Immature natural killer cell (primary cell): ENCODE measurements at regions not wholly inside any gene's neighbourhood (a gene's known extent, or its start where the extent isn't known, plus 50 kb on each side); places are given as distances from the start of the nearest gene placed in this dataset.

Source experiments
- DNase-seq, 3 donors: peaks; one replicate each; pipeline ENCODE4 v3.0.0; 2022; ENCODE audit warnings: mixed read lengths in 1 of 3
- H3K27ac Mint-ChIP-seq, 6 donors: one replicate each; pipeline ENCODE4 v1.8.0; 2020; ENCODE audit warnings: mixed read lengths in 6 of 6, mild to moderate bottlenecking in 5 of 6, inconsistent platforms in 4 of 6, moderate library complexity in 3 of 6
- H3K27me3 Mint-ChIP-seq, 3 donors: one replicate each; pipeline ENCODE4 v1.8.0; 2020 to 2021; ENCODE audit warnings: low read depth in 3 of 3, mild to moderate bottlenecking in 3 of 3, mixed read lengths in 3 of 3, moderate library complexity in 3 of 3, inconsistent platforms in 1 of 3
- H3K36me3 Mint-ChIP-seq, 3 donors: one replicate each; pipeline ENCODE4 v1.8.0; 2020; ENCODE audit warnings: mixed read lengths in 3 of 3, inconsistent platforms in 2 of 3, mild to moderate bottlenecking in 2 of 3
- H3K4me1 Mint-ChIP-seq, 2 donors: one replicate each; pipeline ENCODE4 v1.8.0; 2020; ENCODE audit warnings: inconsistent platforms in 2 of 2, mild to moderate bottlenecking in 2 of 2, mixed read lengths in 2 of 2, moderate library complexity in 1 of 2
- H3K4me3 Mint-ChIP-seq, 5 donors: one replicate each; pipeline ENCODE4 v1.8.0; 2020; ENCODE audit warnings: mild to moderate bottlenecking in 5 of 5, mixed read lengths in 5 of 5, inconsistent platforms in 3 of 5, moderate library complexity in 3 of 5
- H3K9me3 Mint-ChIP-seq, 6 donors: one replicate each; pipeline ENCODE4 v1.8.0; 2020; ENCODE audit warnings: mild to moderate bottlenecking in 6 of 6, mixed read lengths in 6 of 6, inconsistent platforms in 4 of 6, moderate library complexity in 3 of 6

GRCh38 chr9:8033794-8034193 lies 234.2 kb upstream of the DMAC1 start:
- DNase-seq = no peak
- Mint-ChIP-seq H3K27ac (no peak overlapping the region), H3K9me3 (peaks cover 0 to 10% (median 3%) of the 10 kb centered on the region in 6 donors), H3K4me1 (peaks cover 0 to 5% of the 10 kb centered on the region in 2 donors), H3K4me3 (no peak overlapping the region), H3K36me3 (peaks cover 4 to 7% (median 4%) of the 10 kb centered on the region in 3 donors), H3K27me3 (peaks cover 0 to 11% (median 8%) of the 10 kb centered on the region in 3 donors)

- H3K4me1 Mint-ChIP-seq = no peaks in the 10 kb centered on the region
- peaks cover 0 to 3% (median 0%) of the 10 kb centered on the region in 3 donors for H3K36me3 Mint-ChIP-seq
- DNase-seq = no peak
- H3K27ac Mint-ChIP-seq = no peak overlapping the region
- H3K4me3 Mint-ChIP-seq = no peak overlapping the region
- H3K27me3 Mint-ChIP-seq = peaks cover 0 to 13% (median 6%) of the 10 kb centered on the region in 3 donors
- no peaks in the 10 kb centered on the region for H3K9me3 Mint-ChIP-seq
Observed at GRCh38 chr9:8030095-8030494, 230.5 kb upstream of the DMAC1 start.

GRCh38 chr9:8027351-8027750 lies 227.8 kb upstream of the DMAC1 start:
- Mint-ChIP-seq H3K4me3 (no peak overlapping the region), H3K4me1 (no peaks in the 10 kb centered on the region), H3K27ac (no peak overlapping the region), H3K27me3 (peaks cover 0 to 13% (median 5%) of the 10 kb centered on the region in 3 donors), H3K36me3 (peaks cover 0 to 14% (median 7%) of the 10 kb centered on the region in 3 donors), H3K9me3 (peaks cover 0 to 3% (median 0%) of the 10 kb centered on the region in 6 donors)
- no peak for DNase-seq

GRCh38 chr9:8025551-8025950 lies 226.0 kb upstream of the DMAC1 start:
- H3K4me3 Mint-ChIP-seq = no peak overlapping the region
- peaks cover 0 to 18% (median 11%) of the 10 kb centered on the region in 3 donors for H3K36me3 Mint-ChIP-seq
- peaks cover 0 to 5% (median 0%) of the 10 kb centered on the region in 6 donors for H3K9me3 Mint-ChIP-seq
- H3K4me1 Mint-ChIP-seq = no peaks in the 10 kb centered on the region
- H3K27me3 Mint-ChIP-seq = peaks cover 0 to 11% (median 7%) of the 10 kb centered on the region in 3 donors
- DNase-seq = no peak
- no peak overlapping the region for H3K27ac Mint-ChIP-seq

GRCh38 chr9:8020186-8020585 lies 220.6 kb upstream of the DMAC1 start:
- H3K4me1 Mint-ChIP-seq = no peaks in the 10 kb centered on the region
- peaks cover 0 to 6% (median 2%) of the 10 kb centered on the region in 3 donors for H3K27me3 Mint-ChIP-seq
- no peak for DNase-seq
- H3K4me3 Mint-ChIP-seq = no peak overlapping the region
- H3K36me3 Mint-ChIP-seq = peaks cover 0 to 18% (median 7%) of the 10 kb centered on the region in 3 donors
- peaks cover 0 to 6% (median 0%) of the 10 kb centered on the region in 6 donors for H3K9me3 Mint-ChIP-seq
- H3K27ac Mint-ChIP-seq = no peak overlapping the region

GRCh38 chr9:8019636-8020035 lies 220.1 kb upstream of the DMAC1 start:
- no peak for DNase-seq
- H3K27me3 Mint-ChIP-seq = peaks cover 0 to 6% (median 2%) of the 10 kb centered on the region in 3 donors
- no peaks in the 10 kb centered on the region for H3K4me1 Mint-ChIP-seq
- H3K36me3 Mint-ChIP-seq = peaks cover 0 to 17% (median 7%) of the 10 kb centered on the region in 3 donors
- peaks cover 0 to 6% (median 0%) of the 10 kb centered on the region in 6 donors for H3K9me3 Mint-ChIP-seq
- no peak overlapping the region for H3K4me3 Mint-ChIP-seq
- no peak overlapping the region for H3K27ac Mint-ChIP-seq

- H3K27ac Mint-ChIP-seq = no peak overlapping the region
- peaks cover 0 to 3% (median 0%) of the 10 kb centered on the region in 6 donors for H3K9me3 Mint-ChIP-seq
- no peaks in the 10 kb centered on the region for H3K36me3 Mint-ChIP-seq
- no peaks in the 10 kb centered on the region for H3K27me3 Mint-ChIP-seq
- H3K4me1 Mint-ChIP-seq = no peaks in the 10 kb centered on the region
- no peak for DNase-seq
- H3K4me3 Mint-ChIP-seq = no peak overlapping the region
Observed at GRCh38 chr9:8014997-8015682, 215.6 kb upstream of the DMAC1 start.

- no peak for DNase-seq
- Mint-ChIP-seq H3K27me3 (no peaks in the 10 kb centered on the region), H3K4me1 (no peaks in the 10 kb centered on the region), H3K27ac (no peak overlapping the region), H3K36me3 (no peaks in the 10 kb centered on the region), H3K4me3 (no peak overlapping the region), H3K9me3 (peaks cover 0 to 5% (median 0%) of the 10 kb centered on the region in 6 donors)
Observed at GRCh38 chr9:8012986-8013385, 213.4 kb upstream of the DMAC1 start.

GRCh38 chr9:8011974-8012373 lies 212.4 kb upstream of the DMAC1 start:
- no peaks in the 10 kb centered on the region for H3K4me1 Mint-ChIP-seq
- DNase-seq = no peak
- no peak overlapping the region for H3K27ac Mint-ChIP-seq
- no peaks in the 10 kb centered on the region for H3K36me3 Mint-ChIP-seq
- H3K9me3 Mint-ChIP-seq = peaks cover 0 to 2% (median 0%) of the 10 kb centered on the region in 6 donors
- H3K4me3 Mint-ChIP-seq = no peak overlapping the region
- H3K27me3 Mint-ChIP-seq = no peaks in the 10 kb centered on the region

GRCh38 chr9:7996558-7996957 lies 197.0 kb upstream of the DMAC1 start:
- Mint-ChIP-seq H3K36me3 (no peaks in the 10 kb centered on the region), H3K4me1 (no peaks in the 10 kb centered on the region), H3K4me3 (no peak overlapping the region), H3K27me3 (peaks cover 0 to 3% (median 0%) of the 10 kb centered on the region in 3 donors), H3K9me3 (no peaks in the 10 kb centered on the region), H3K27ac (no peak overlapping the region)
- no peak for DNase-seq

- H3K9me3 Mint-ChIP-seq = peaks cover 0 to 2% (median 0%) of the 10 kb centered on the region in 6 donors
- H3K27ac Mint-ChIP-seq = no peak overlapping the region
- H3K4me1 Mint-ChIP-seq = no peaks in the 10 kb centered on the region
- DNase-seq = no peak
- H3K36me3 Mint-ChIP-seq = peaks cover 0 to 7% (median 3%) of the 10 kb centered on the region in 3 donors
- H3K4me3 Mint-ChIP-seq = no peak overlapping the region
- H3K27me3 Mint-ChIP-seq = peaks cover 3 to 7% (median 4%) of the 10 kb centered on the region in 3 donors
Observed at GRCh38 chr9:7988644-7989280, 189.2 kb upstream of the DMAC1 start.

GRCh38 chr9:7984692-7985091 lies 185.1 kb upstream of the DMAC1 start:
- Mint-ChIP-seq H3K4me3 (no peak overlapping the region), H3K9me3 (peaks cover 0 to 2% (median 0%) of the 10 kb centered on the region in 6 donors), H3K27me3 (peaks cover 7 to 13% (median 12%) of the 10 kb centered on the region in 3 donors), H3K27ac (no peak overlapping the region), H3K36me3 (peaks cover 0 to 18% (median 0%) of the 10 kb centered on the region in 3 donors), H3K4me1 (peaks cover 18 to 27% of the 10 kb centered on the region in 2 donors)
- DNase-seq = no peak

GRCh38 chr9:7984203-7984602 lies 184.6 kb upstream of the DMAC1 start:
- Mint-ChIP-seq H3K4me1 (peaks cover 20 to 30% of the 10 kb centered on the region in 2 donors), H3K4me3 (no peak overlapping the region), H3K36me3 (peaks cover 0 to 18% (median 0%) of the 10 kb centered on the region in 3 donors), H3K27ac (no peak overlapping the region), H3K27me3 (peaks cover 9 to 13% (median 12%) of the 10 kb centered on the region in 3 donors), H3K9me3 (peaks cover 0 to 2% (median 0%) of the 10 kb centered on the region in 6 donors)
- DNase-seq = no peak

- no peak for DNase-seq
- Mint-ChIP-seq H3K36me3 (peaks cover 0 to 14% (median 0%) of the 10 kb centered on the region in 3 donors), H3K4me1 (peaks cover 24 to 34% of the 10 kb centered on the region in 2 donors), H3K9me3 (no peaks in the 10 kb centered on the region), H3K27me3 (peaks cover 7 to 12% (median 10%) of the 10 kb centered on the region in 3 donors), H3K27ac (no peak overlapping the region), H3K4me3 (no peak overlapping the region)
Observed at GRCh38 chr9:7983490-7983889, 183.9 kb upstream of the DMAC1 start.
